HL-60 (cell line): ENCODE measurements at regions not wholly inside any gene's neighbourhood (a gene's known extent, or its start where the extent isn't known, plus 50 kb on each side); places are given as distances from the start of the nearest gene placed in this dataset.

Experiments used
- DNase-seq, 2 experiments: peaks; one replicate each; pipeline ENCODE4 v3.0.0-alpha.2; 2010 to 2020; ENCODE audit warnings: low read depth in 1 of 2, low spot score in 1 of 2
- H3K27ac ChIP-seq: fragments of 250-450 bp; sonication (Bioruptor Pico); replicated peaks from 2 replicates; pipeline ENCODE4 v1.5.1; 2020; ENCODE audit warnings: mild to moderate bottlenecking, moderate library complexity
- H3K27me3 ChIP-seq: fragments of 250-450 bp; sonication (Bioruptor Pico); 2 replicates; pipeline ENCODE4 v1.5.1; 2021; ENCODE audit warnings: mild to moderate bottlenecking, moderate library complexity; ENCODE audit not compliant: insufficient read depth, poor library complexity, severe bottlenecking
- H3K4me3 ChIP-seq: replicated peaks from 2 replicates; pipeline ENCODE4 v1.5.1; 2011; ENCODE audit warnings: mild to moderate bottlenecking, control low read depth, low read length; ENCODE audit not compliant: insufficient read depth
- GABPA ChIP-seq: IDR thresholded peaks from 2 replicates; pipeline ENCODE4 v1.6.1; 2012; ENCODE audit warnings: low read depth
- POLR2AphosphoS5 ChIP-seq: IDR thresholded peaks from 2 replicates; pipeline ENCODE4 v1.6.1; 2012; ENCODE audit warnings: low read depth
- SPI1 ChIP-seq: IDR thresholded peaks from 2 replicates; pipeline ENCODE4 v1.6.1; 2012; ENCODE audit warnings: low read depth, mild to moderate bottlenecking, borderline replicate concordance
- TF ChIP-seq, protein P1 (sequence below): IDR thresholded peaks from 2 replicates; pipeline ENCODE4 v1.6.1; 2012; ENCODE audit warnings: low read depth; ENCODE audit not compliant: insufficient replicate concordance
- TF ChIP-seq, protein P2 (sequence below): IDR thresholded peaks from one replicate; pipeline ENCODE4 v1.5.1; 2011; ENCODE audit warnings: low read length, control low read depth, inconsistent platforms; ENCODE audit not compliant: insufficient read depth

DNA sequence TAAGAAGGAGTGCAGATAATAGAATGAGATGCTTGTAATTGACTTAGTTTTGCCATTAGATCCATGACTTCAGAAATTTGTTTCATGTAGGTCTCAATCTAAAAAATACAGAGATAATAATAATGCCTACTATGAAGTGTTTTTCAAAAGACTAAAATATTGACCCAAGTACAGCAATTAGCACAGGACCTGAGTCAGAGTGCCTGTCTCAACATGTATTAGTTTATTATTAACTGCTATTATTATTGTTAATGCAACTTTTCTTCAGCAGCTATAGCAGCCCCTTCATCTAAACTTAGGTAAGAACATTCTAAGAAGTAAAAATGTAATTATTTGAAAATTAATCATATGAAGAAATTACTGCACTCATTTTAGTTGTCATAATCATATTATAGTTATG lies 82.9 kb upstream of the HGF start:
- TF ChIP-seq, protein P1, sequence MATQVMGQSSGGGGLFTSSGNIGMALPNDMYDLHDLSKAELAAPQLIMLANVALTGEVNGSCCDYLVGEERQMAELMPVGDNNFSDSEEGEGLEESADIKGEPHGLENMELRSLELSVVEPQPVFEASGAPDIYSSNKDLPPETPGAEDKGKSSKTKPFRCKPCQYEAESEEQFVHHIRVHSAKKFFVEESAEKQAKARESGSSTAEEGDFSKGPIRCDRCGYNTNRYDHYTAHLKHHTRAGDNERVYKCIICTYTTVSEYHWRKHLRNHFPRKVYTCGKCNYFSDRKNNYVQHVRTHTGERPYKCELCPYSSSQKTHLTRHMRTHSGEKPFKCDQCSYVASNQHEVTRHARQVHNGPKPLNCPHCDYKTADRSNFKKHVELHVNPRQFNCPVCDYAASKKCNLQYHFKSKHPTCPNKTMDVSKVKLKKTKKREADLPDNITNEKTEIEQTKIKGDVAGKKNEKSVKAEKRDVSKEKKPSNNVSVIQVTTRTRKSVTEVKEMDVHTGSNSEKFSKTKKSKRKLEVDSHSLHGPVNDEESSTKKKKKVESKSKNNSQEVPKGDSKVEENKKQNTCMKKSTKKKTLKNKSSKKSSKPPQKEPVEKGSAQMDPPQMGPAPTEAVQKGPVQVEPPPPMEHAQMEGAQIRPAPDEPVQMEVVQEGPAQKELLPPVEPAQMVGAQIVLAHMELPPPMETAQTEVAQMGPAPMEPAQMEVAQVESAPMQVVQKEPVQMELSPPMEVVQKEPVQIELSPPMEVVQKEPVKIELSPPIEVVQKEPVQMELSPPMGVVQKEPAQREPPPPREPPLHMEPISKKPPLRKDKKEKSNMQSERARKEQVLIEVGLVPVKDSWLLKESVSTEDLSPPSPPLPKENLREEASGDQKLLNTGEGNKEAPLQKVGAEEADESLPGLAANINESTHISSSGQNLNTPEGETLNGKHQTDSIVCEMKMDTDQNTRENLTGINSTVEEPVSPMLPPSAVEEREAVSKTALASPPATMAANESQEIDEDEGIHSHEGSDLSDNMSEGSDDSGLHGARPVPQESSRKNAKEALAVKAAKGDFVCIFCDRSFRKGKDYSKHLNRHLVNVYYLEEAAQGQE, result no peak
- TF ChIP-seq SPI1 (no peak), POLR2AphosphoS5 (no peak), GABPA (no peak)
- TF ChIP-seq, protein P2, sequence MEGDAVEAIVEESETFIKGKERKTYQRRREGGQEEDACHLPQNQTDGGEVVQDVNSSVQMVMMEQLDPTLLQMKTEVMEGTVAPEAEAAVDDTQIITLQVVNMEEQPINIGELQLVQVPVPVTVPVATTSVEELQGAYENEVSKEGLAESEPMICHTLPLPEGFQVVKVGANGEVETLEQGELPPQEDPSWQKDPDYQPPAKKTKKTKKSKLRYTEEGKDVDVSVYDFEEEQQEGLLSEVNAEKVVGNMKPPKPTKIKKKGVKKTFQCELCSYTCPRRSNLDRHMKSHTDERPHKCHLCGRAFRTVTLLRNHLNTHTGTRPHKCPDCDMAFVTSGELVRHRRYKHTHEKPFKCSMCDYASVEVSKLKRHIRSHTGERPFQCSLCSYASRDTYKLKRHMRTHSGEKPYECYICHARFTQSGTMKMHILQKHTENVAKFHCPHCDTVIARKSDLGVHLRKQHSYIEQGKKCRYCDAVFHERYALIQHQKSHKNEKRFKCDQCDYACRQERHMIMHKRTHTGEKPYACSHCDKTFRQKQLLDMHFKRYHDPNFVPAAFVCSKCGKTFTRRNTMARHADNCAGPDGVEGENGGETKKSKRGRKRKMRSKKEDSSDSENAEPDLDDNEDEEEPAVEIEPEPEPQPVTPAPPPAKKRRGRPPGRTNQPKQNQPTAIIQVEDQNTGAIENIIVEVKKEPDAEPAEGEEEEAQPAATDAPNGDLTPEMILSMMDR, result no peak
- Histone ChIP-seq H3K27me3 (no peaks in the 10 kb centered on the region), H3K27ac (no peak overlapping the region), H3K4me3 (no peak overlapping the region)
- DNase-seq, result no peak

DNA sequence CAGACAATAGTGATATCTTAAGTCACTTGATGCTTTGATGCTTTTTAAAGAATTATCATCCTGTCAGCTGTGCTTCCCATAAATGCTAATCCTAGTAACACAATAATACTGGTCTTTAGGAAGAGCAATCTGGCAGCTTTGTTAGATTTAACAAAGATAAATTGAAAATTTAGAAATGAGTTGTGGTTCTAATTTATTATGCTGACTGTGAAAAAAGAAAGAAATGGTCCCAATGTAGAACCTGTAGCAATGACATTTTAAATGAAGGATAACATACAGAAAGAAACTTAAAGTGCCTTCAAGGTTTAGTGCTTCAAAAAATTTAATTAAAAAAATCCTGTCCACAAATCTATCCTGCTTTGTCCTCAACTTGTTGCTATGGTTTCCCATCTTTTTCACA lies 81.6 kb upstream of the HGF start:
- TF ChIP-seq GABPA, result no peak
- no peak for TF ChIP-seq SPI1
- TF ChIP-seq, protein P2, result no peak
- no peak for TF ChIP-seq POLR2AphosphoS5
- TF ChIP-seq, protein P1, result no peak
- Histone ChIP-seq H3K4me3 (no peak overlapping the region), H3K27me3 (no peaks in the 10 kb centered on the region), H3K27ac (no peak overlapping the region)
- no peak for DNase-seq

DNA sequence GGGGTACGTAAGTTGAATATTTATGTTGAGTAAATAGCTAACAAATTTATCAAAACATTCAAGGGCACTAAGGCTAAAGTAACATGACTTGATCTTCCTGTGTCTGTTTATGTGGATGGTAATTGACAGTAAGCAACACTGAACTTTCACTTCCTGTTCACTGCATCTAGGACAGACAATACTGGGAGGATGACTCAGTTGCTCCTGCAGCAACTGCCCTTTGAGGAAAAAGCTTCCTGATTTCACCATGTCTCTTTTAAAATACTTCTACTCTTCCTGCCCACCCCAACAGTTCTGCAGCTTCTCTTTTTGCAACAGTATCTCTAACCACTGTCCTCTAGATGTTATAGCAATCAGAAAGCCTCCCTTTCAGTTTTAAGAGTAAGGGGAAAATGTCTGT lies 76.6 kb upstream of the HGF start:
- no peaks in the 10 kb centered on the region for H3K27me3 ChIP-seq
- TF ChIP-seq SPI1 (peak; percentile 82), GABPA (no peak), POLR2AphosphoS5 (peak; percentile 62; the same call in 1 of the 2 replicates)
- TF ChIP-seq, protein P1, result no peak
- H3K4me3 ChIP-seq, result no peak overlapping the region
- DNase-seq, result peak; percentile 88 to 95
- H3K27ac ChIP-seq, result peak overlapping the region; percentile 85
